GM12865 (cell line): ENCODE measurements at regions not wholly inside any gene's neighbourhood (a gene's known extent, or its start where the extent isn't known, plus 50 kb on each side); places are given as distances from the start of the nearest gene placed in this dataset.

Source experiments
- DNase-seq: peaks from one replicate; pipeline ENCODE4 v3.0.0; 2010; ENCODE audit warnings: low read depth
- H3K4me3 ChIP-seq: 2 replicates; pipeline ENCODE4 v1.5.1; 2011; ENCODE audit warnings: mild to moderate bottlenecking, low read depth, low read length, control low read depth
- TF ChIP-seq, protein P1 (sequence below): IDR thresholded peaks from 2 replicates; pipeline ENCODE4 v1.5.1; 2011; ENCODE audit warnings: low read length, control low read depth, low read depth, inconsistent platforms; ENCODE audit not compliant: insufficient read depth; ENCODE audit errors: missing control alignments

DNA sequence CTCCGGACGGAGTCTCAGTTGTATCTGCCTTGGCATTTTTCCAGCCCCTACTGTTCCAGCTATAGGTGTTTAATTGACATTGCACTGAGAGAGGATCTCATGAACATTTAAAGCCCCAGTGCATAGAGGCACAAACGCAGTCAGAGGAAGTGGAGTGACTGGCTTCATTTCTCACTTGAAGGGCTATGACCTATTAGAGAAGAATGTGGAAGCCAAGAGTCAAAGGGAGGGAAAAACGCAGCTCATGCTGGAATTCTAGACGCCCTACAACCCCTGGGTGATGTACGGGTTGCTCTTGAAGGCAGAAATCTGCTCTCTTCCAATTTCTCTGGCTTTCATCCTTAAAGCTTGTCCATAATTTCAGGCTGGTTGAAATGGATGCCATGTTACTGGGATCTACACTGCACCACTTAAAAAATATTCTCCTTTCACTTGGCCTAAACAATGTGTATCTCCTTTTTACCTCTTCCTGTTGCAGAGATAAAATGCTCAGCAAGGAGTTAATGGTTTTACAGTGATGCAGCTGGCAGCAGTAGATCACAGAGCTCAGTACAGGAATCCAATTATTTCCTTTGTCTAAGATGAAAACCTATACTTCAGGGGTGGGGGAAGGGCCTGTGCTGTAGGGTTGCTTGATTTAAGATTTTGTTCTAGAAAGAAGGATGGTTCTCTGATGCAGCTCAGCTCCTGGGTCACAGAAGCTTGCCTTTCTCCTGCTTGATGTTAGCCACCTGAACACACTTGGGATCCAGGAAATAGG lies 61.8 kb upstream of the MAMDC2 start:
- no peak for DNase-seq
- H3K4me3 ChIP-seq, result no peak overlapping the region
- TF ChIP-seq, protein P1, sequence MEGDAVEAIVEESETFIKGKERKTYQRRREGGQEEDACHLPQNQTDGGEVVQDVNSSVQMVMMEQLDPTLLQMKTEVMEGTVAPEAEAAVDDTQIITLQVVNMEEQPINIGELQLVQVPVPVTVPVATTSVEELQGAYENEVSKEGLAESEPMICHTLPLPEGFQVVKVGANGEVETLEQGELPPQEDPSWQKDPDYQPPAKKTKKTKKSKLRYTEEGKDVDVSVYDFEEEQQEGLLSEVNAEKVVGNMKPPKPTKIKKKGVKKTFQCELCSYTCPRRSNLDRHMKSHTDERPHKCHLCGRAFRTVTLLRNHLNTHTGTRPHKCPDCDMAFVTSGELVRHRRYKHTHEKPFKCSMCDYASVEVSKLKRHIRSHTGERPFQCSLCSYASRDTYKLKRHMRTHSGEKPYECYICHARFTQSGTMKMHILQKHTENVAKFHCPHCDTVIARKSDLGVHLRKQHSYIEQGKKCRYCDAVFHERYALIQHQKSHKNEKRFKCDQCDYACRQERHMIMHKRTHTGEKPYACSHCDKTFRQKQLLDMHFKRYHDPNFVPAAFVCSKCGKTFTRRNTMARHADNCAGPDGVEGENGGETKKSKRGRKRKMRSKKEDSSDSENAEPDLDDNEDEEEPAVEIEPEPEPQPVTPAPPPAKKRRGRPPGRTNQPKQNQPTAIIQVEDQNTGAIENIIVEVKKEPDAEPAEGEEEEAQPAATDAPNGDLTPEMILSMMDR, result no peak

DNA sequence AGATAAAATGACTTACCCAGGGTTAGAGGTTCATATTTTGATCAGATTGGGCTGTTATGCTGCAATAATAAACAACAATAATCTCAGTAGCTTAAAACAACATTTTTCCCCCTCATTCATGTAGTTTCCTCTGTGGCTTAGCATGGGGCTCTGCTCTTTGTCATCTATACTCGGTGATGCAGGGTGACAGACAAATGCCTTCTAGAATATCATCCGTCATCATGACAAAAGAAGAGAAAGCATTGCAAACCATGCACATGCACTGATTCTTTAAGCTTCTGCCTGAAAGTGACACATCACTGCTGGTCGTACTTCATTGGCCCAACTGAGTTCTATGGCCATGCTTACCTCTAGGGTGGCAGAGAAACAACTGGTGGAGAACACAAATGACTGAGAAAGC lies 58.8 kb upstream of the MAMDC2 start:
- DNase-seq, result no peak
- no peak overlapping the region for H3K4me3 ChIP-seq
- TF ChIP-seq, protein P1, result no peak

DNA sequence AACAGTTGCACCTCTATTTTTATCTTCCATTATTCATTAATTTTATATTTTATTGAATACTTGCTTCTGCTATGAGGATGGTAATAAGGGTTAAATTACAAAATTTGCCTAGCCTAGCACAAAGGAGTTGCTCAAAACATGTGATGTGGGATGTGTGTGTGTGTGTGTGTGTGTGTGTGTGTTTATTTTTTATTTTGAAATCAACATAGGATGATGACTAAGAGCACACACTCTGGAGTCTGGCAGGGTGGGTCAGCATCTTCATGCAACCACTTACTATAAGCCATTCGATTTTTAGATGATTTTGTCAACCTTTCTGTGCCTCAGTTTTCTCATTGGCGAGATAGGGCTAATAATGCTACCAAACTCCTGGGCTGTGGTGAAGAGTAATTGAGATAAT lies 57.7 kb upstream of the MAMDC2 start:
- no peak overlapping the region for H3K4me3 ChIP-seq
- DNase-seq, result no peak
- TF ChIP-seq, protein P1, result no peak

DNA sequence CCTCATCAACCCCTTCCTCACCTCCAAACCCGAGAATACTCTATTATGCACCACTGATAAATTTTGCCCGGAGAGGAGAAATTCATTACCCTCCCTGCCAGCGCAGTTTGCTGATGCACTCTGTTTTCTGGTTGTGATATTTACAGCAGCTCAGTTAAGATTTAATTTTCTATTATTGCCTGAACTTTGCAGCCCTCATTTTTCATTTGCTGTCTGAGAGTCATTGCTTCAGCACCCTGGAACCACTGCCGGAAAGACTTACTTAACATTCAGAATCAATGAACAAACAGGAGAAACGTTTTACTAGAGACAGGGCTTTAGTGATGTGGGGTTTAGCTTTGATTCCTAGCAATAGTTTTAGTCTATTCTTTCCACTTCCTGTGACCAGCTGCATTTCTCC lies 56.7 kb upstream of the MAMDC2 start:
- DNase-seq, result no peak
- no peak overlapping the region for H3K4me3 ChIP-seq
- TF ChIP-seq, protein P1, result no peak

DNA sequence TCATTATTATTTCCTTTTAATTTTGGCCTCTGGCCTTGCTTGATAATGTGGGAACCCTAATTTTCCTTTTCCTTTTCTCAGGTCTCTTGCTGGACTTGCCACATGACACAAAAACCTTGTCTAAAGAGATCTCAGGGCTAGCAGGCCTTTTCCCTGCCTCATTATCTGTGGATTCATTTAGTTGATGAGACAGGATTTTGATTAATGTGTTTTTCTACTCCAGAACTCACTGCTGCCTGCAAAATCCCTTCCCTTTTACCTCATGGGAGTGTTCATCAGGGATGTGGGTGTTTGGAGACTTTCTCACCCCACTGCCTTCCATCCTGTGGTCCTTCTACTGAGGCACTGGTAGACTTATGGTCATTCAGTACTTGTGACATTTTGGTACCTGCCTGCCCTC lies 56.2 kb upstream of the MAMDC2 start:
- no peak for DNase-seq
- TF ChIP-seq, protein P1, result no peak
- no peak overlapping the region for H3K4me3 ChIP-seq

DNA sequence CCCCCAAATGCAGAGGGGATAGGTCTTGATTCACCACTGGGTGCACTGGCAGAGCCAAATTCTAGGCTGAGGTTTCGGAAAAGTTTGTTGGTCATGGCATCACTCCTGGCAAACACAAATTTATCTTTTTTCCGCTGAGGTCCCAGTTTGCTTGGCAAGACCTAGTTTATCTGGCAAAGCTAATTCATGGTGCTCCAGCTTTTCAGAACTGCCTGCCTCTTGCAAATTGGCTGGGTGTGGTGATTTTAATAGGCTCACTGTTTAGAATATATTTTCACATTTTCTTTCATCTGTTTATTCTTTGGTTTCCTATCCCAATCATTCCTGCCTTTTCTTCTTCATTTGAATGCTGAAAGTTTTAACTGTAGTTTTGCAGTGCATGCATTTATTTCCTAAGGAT lies 50.5 kb upstream of the MAMDC2 start:
- no peak overlapping the region for H3K4me3 ChIP-seq
- no peak for DNase-seq
- TF ChIP-seq, protein P1, result no peak
